Right lung (tissue), 2 donors: ENCODE measurements at regions not wholly inside any gene's neighbourhood (a gene's known extent, or its start where the extent isn't known, plus 50 kb on each side); places are given as distances from the start of the nearest gene placed in this dataset.

ENCODE experiments used
- DNase-seq, 2 donors: peaks; one replicate each; pipeline ENCODE4 v3.0.0-alpha.2; 2013

- DNase-seq, result no peak
Measured at GRCh38 chr7:136066304-136067143, 89.4 kb upstream of the MTPN start.

DNA sequence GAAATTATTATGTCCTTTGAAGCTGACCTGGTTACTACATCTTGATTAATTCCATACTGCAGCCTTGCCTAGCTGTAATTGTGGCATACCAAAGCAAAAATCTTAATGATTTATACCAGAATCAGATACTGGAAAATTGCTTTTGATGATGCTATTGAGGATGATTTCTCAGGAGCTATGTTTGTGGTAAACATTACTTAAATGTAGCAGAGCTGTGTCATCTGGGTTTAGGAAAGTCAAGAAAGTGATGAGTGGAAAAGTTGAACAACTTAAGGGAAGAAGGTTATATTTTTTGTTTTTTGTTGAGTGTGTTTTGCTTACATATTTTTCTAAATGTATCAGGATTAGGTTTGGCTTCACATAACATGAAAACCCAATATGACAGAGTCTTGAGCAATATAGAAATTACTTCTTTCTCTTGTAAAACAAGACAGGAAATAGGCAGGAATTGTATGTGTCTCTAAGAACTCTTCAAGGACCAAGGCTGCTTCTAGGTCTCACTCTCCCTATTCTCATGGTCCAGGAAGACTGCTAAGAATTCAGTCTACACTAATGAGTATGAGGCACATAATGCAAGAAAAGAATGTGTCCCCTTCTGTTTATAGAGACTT, 87.6 kb upstream of the MTPN start:
- DNase-seq, result no peak

- DNase-seq, result no peak
Measured at GRCh38 chr7:136064081-136064480, 86.9 kb upstream of the MTPN start.

DNA sequence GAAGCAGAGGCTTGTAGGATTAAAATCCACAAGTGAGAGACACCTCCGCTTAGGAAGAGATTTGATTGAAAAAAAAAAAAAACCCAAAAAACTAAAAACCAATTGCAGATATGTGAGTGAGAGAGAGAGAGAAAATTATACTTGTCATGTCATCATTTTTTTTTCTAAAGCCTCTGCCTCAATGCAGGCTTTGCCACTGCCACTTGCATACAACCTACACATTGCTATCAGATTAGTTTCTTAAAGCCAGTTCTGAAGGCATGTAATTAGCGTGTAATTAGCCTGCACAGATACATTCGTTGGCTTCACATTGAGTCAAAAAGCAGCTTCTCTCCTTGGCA, 86.1 kb upstream of the MTPN start:
- no peak for DNase-seq

GRCh38 chr7:136062625-136063325, 85.6 kb upstream of the MTPN start:
- peak in 1 of 2 donors; percentile 45 for DNase-seq

GRCh38 chr7:136061433-136061832, 84.3 kb upstream of the MTPN start:
- DNase-seq, result no peak

GRCh38 chr7:136058546-136058945, 81.4 kb upstream of the MTPN start:
- DNase-seq, result no peak

- DNase-seq, result no peak
Measured at GRCh38 chr7:136057509-136057908, 80.3 kb upstream of the MTPN start.

GRCh38 chr7:136056651-136057231, 79.6 kb upstream of the MTPN start:
- peak in 1 of 2 donors; percentile 21 for DNase-seq

DNA sequence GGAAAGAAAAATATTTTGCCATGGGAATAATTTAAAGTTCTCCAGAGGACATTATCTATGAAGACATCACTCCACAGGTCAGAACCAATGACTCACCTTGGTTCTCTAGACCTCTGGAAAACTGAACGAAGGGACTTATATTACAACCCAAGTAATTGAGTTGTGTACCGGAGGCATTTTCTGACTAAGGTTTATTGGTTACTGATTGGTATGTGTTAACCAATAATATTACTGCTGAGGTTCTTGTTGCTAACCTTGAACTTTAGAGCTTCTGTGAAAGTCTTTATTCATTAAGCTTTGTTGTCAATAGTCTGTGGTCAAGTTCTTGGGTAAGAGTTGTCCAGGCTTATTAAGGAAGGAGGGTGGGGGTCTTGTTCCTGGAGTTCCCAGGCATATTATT, 78.1 kb upstream of the MTPN start:
- no peak for DNase-seq

- no peak for DNase-seq
Measured at GRCh38 chr7:136053689-136054485, 76.7 kb upstream of the MTPN start.

GRCh38 chr7:136051203-136051928, 74.2 kb upstream of the MTPN start:
- no peak for DNase-seq

- DNase-seq, result no peak
Measured at GRCh38 chr7:136050462-136050847, 73.3 kb upstream of the MTPN start.

DNA sequence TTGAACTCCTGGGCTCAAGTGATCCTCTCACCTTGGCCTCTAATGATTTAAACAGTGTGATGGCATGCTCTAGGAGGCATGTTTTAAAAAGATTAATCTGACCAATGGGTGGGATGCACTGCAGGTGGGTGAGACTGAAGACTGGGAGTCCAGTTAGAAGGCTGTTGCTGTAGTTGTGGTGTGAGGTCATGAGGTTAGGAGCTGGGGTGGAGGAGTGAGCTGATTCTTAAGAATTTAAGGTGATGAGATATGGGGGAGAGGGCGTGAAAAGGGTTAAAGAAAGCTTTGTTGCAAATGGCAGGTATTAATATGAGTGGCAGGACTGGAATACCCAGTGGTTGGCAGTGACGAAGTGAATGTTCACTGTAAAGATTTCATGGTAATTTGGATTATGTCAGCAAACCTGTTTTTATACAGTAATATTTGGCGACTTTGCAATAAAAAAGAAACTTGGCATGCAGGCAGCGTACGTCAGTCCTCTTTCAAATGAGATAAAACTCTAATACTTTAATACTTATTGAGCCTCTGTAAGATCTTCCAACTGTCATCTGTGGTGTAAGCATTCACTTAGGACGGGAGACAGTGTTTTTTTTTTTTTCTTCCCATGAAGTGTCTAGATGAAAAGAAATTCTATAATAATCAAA, 72.8 kb upstream of the MTPN start:
- no peak for DNase-seq

- no peak for DNase-seq
Measured at GRCh38 chr7:136049117-136049516, 72.0 kb upstream of the MTPN start.

GRCh38 chr7:136046548-136046947, 69.4 kb upstream of the MTPN start:
- DNase-seq, result no peak

DNA sequence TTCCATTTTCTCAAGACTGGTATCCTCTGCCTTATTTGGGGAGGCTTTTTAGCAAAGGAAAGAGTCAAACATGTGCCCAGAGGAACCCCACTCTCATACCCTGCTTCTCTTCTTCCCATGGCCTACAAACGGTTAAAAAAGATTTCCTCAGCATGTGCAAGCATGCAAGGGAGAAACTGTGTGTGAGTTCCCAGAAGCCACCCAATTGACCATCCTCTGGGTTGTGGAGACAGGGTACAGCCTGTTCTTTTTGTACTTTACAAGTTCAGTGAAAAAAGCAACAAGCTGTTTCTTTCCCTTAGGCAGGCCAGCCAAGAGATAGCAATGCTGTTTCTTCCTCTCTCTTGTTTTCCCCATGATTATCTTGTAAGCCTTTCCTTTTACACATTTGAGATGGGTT, 68.8 kb upstream of the MTPN start:
- no peak for DNase-seq

GRCh38 chr7:136045181-136045580, 68.0 kb upstream of the MTPN start:
- no peak for DNase-seq

- no peak for DNase-seq
Measured at GRCh38 chr7:136039577-136040345, 62.6 kb upstream of the MTPN start.

DNA sequence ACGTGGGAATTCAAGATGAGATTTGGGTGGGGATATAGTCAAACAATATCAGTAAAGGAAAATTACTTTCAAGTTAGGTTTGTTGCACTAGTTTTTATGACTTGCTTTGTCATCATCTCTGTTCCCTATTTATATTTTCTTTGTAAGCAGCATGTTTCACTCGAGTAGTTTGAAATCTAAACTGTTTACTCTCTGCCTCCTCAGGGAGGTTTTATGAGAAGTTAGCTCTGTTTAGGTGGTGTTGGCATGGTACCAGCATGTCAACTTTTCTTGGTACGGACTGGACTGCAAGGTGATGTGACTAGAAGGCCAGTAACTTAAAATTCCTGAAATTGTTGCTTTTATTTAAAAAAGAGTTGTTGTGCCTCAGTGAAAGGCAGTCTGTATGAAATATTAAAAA, 59.2 kb upstream of the MTPN start:
- DNase-seq, result no peak
